IMR-90 (cell line): ENCODE measurements at regions not wholly inside any gene's neighbourhood (a gene's known extent, or its start where the extent isn't known, plus 50 kb on each side); places are given as distances from the start of the nearest gene placed in this dataset.

Experiments used
- MAZ ChIP-seq: IDR thresholded peaks from 2 replicates; pipeline ENCODE4 v1.6.1; 2012; ENCODE audit warnings: low read depth, mild to moderate bottlenecking, low read length, improper control_type of control experiment, moderate library complexity, borderline replicate concordance
- RAD21 ChIP-seq: IDR thresholded peaks from 2 replicates; pipeline ENCODE4 v1.6.1; 2012; ENCODE audit warnings: low read length, improper control_type of control experiment
- SMC3 ChIP-seq: fragments of 150-350 bp; IDR thresholded peaks from 2 replicates; pipeline ENCODE4 v1.6.1; 2016; ENCODE audit warnings: low read depth, mild to moderate bottlenecking, antibody characterized with exemption, low read length, moderate library complexity
- TF ChIP-seq, protein P1 (sequence below): fragments of 150-350 bp; IDR thresholded peaks from 2 replicates; pipeline ENCODE4 v1.6.1; 2016; ENCODE audit warnings: low read depth, mild to moderate bottlenecking, low read length, moderate library complexity, borderline replicate concordance
- TF ChIP-seq, protein P2 (sequence below): conservative IDR thresholded peaks from 2 replicates; pipeline ENCODE4 v1.5.1; 2012; ENCODE audit warnings: mild to moderate bottlenecking, low read depth, low read length, improper control_type of control experiment

DNA sequence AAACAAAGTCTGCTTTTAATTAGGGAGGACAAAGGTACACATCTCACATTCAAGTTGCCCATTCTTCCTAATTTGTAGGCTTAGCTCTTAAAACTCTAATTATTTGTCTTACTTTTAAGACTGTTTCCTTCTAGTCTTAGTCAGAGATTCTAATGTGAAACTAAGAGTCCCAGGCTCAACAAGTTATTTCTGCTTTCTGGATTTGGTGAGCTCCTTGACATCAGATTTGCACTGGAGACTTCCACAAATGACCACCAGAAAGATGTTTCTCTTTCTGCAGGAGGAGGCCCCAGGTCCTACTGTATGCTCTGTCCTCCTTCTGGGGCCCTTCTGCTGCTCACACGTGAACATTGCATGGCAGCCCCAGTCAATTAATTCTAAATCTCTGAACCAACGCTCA lies 194.2 kb upstream of the JUN start:
- TF ChIP-seq SMC3 (no peak), RAD21 (no peak), MAZ (no peak)
- TF ChIP-seq, protein P1, sequence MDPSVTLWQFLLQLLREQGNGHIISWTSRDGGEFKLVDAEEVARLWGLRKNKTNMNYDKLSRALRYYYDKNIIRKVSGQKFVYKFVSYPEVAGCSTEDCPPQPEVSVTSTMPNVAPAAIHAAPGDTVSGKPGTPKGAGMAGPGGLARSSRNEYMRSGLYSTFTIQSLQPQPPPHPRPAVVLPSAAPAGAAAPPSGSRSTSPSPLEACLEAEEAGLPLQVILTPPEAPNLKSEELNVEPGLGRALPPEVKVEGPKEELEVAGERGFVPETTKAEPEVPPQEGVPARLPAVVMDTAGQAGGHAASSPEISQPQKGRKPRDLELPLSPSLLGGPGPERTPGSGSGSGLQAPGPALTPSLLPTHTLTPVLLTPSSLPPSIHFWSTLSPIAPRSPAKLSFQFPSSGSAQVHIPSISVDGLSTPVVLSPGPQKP, result no peak
- TF ChIP-seq, protein P2, sequence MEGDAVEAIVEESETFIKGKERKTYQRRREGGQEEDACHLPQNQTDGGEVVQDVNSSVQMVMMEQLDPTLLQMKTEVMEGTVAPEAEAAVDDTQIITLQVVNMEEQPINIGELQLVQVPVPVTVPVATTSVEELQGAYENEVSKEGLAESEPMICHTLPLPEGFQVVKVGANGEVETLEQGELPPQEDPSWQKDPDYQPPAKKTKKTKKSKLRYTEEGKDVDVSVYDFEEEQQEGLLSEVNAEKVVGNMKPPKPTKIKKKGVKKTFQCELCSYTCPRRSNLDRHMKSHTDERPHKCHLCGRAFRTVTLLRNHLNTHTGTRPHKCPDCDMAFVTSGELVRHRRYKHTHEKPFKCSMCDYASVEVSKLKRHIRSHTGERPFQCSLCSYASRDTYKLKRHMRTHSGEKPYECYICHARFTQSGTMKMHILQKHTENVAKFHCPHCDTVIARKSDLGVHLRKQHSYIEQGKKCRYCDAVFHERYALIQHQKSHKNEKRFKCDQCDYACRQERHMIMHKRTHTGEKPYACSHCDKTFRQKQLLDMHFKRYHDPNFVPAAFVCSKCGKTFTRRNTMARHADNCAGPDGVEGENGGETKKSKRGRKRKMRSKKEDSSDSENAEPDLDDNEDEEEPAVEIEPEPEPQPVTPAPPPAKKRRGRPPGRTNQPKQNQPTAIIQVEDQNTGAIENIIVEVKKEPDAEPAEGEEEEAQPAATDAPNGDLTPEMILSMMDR, result no peak
